B cell (primary cell): ENCODE measurements at regions not wholly inside any gene's neighbourhood (a gene's known extent, or its start where the extent isn't known, plus 50 kb on each side); places are given as distances from the start of the nearest gene placed in this dataset.

Experiments
- ATAC-seq: fragments of 200-7000 bp; cut with Tn5 transposase; one replicate; pipeline ENCODE4 v1.10.0; 2021; ENCODE audit warnings: low read depth, mild to moderate bottlenecking, moderate number of reproducible peaks, moderate library complexity
- CTCF ChIA-PET: fragments of 350-600 bp; sonication (Branson Sonifier 250); formaldehyde crosslinking; loops from one replicate; lab custom pipeline; 2021; ENCODE audit warnings: antibody characterized with exemption, inconsistent platforms; lab: Charles Lee
- POLR2A ChIA-PET: fragments of 350-600 bp; sonication (Branson Sonifier 250); formaldehyde crosslinking; loops from one replicate; lab custom pipeline; 2021; ENCODE audit warnings: antibody characterized with exemption; lab: Charles Lee
- DNase-seq: peaks from one replicate; pipeline ENCODE4 v3.0.0; 2013
- H2AFZ ChIP-seq: 2 replicates; pipeline ENCODE4 v1.6.1; 2012; ENCODE audit warnings: mild to moderate bottlenecking, low read depth, low read length; ENCODE audit not compliant: insufficient read depth, poor library complexity, severe bottlenecking
- H3K27ac ChIP-seq, 2 donors: 1 replicate in 1 of 2; 2 replicates in 1 of 2; pipeline ENCODE4 v1.5.1; 2012 to 2013; ENCODE audit warnings: low read length in 2 of 2, mild to moderate bottlenecking in 2 of 2, moderate library complexity in 1 of 2
- H3K27me3 ChIP-seq, 4 experiments: fragments of 200-600 bp in 1 of 4; sonication (generic) in 1 of 4; replicated peaks in 1 of 4; 1 replicate in 2 of 4; 2 replicates in 2 of 4; pipeline versions ENCODE4 v1.6.1 to v1.7.0; 2013 to 2016; ENCODE audit warnings: low read length in 3 of 4, mild to moderate bottlenecking in 2 of 4, mixed read lengths in 1 of 4, moderate library complexity in 1 of 4; ENCODE audit not compliant: insufficient read depth in 4 of 4, control insufficient read depth in 3 of 4; ENCODE audit errors: control extremely low read depth in 1 of 4
- H3K36me3 ChIP-seq, 2 experiments: replicated peaks in 1 of 2; 1 replicate in 1 of 2; 2 replicates in 1 of 2; pipeline versions ENCODE4 v1.6.1 to v1.7.1; 2013; ENCODE audit warnings: low read length in 1 of 2; ENCODE audit not compliant: insufficient read depth in 2 of 2, control insufficient read depth in 1 of 2; ENCODE audit errors: control extremely low read depth in 1 of 2, extremely low read depth in 1 of 2
- H3K4me1 ChIP-seq, 2 donors: fragments of 200-600 bp in 1 of 2; sonication (generic) in 1 of 2; 1 replicate in 1 of 2; 2 replicates in 1 of 2; pipeline versions ENCODE4 v1.5.1 to v1.6.1; 2013 to 2017; ENCODE audit warnings: low read length in 2 of 2; ENCODE audit not compliant: control insufficient read depth in 2 of 2, insufficient read depth in 2 of 2
- H3K4me2 ChIP-seq: replicated peaks from 2 replicates; pipeline ENCODE3; 2012; ENCODE audit warnings: mild to moderate bottlenecking, low read depth, low read length; ENCODE audit not compliant: poor library complexity, severe bottlenecking
- H3K4me3 ChIP-seq, 5 experiments: fragments of 200-600 bp in 1 of 5; sonication (generic) in 1 of 5; 1 replicate in 3 of 5; 2 replicates in 2 of 5; pipeline versions ENCODE4 v1.5.1 to v1.7.0; 2011 to 2016; ENCODE audit warnings: low read length in 4 of 5, mild to moderate bottlenecking in 4 of 5, low read depth in 2 of 5, control low read depth in 1 of 5, moderate library complexity in 1 of 5; ENCODE audit not compliant: insufficient read depth in 1 of 5; ENCODE audit errors: control extremely low read depth in 1 of 5, extremely low read depth in 1 of 5
- H3K79me2 ChIP-seq: fragments of 200-600 bp; sonication (generic); one replicate; pipeline ENCODE4 v1.6.0; 2016; ENCODE audit warnings: low read length; ENCODE audit not compliant: control insufficient read depth, insufficient read depth
- H3K9ac ChIP-seq: fragments of 200-600 bp; sonication (generic); 2 replicates; pipeline ENCODE4 v1.6.1; 2017; ENCODE audit warnings: mild to moderate bottlenecking, low read length, moderate library complexity
- H3K9me3 ChIP-seq, 3 donors: one replicate each; pipeline versions ENCODE4 v1.6.1 to v1.7.1; 2013; ENCODE audit warnings: low read length in 2 of 3; ENCODE audit not compliant: control insufficient read depth in 2 of 3, insufficient read depth in 1 of 3; ENCODE audit errors: control extremely low read depth in 1 of 3
- H4K20me1 ChIP-seq: 2 replicates; pipeline ENCODE4 v1.6.0; 2012; ENCODE audit warnings: mild to moderate bottlenecking, low read length; ENCODE audit not compliant: insufficient read depth, control insufficient read depth, poor library complexity, severe bottlenecking
- H3K27ac Mint-ChIP-seq: one replicate; pipeline ENCODE4 v1.8.0; 2021; ENCODE audit warnings: mixed read lengths
- H3K27me3 Mint-ChIP-seq: one replicate; pipeline ENCODE4 v1.8.0; 2021; ENCODE audit warnings: mixed read lengths
- H3K4me1 Mint-ChIP-seq: one replicate; pipeline ENCODE4 v1.8.0; 2021; ENCODE audit warnings: mixed read lengths
- H3K4me3 Mint-ChIP-seq: one replicate; pipeline ENCODE4 v1.8.0; 2021; ENCODE audit warnings: mixed read lengths
- H3K9me3 Mint-ChIP-seq: one replicate; pipeline ENCODE4 v1.8.0; 2022; ENCODE audit warnings: mixed read lengths; ENCODE audit not compliant: insufficient read depth
- CTCF ChIP-seq: fragments of 200-600 bp; IDR thresholded peaks from one replicate; pipeline ENCODE4 v1.8.0; 2022; ENCODE audit warnings: antibody characterized with exemption, mild to moderate bottlenecking
- EZH2 ChIP-seq: IDR thresholded peaks from 2 replicates; pipeline ENCODE4 v1.6.1; 2012; ENCODE audit warnings: borderline replicate concordance, low read depth, mild to moderate bottlenecking, moderate library complexity, low read length; ENCODE audit not compliant: insufficient read depth, poor library complexity, severe bottlenecking
- WGBS: methylation state at CpG from one replicate; pipeline ENCODE4 v1.1.5; 2013; ENCODE audit warnings: missing lambda C conversion rate; ENCODE audit not compliant: insufficient coverage; 5-methylcytosine and 5-hydroxymethylcytosine counted together
- intact Hi-C: fragments of 100-400 bp; cut with micrococcal nuclease; formaldehyde crosslinking; loops from one replicate; pipeline ENCODE4 v1.10.0; 2022

- Histone ChIP-seq H3K4me3 (no peak overlapping the region), H3K27me3 (peaks cover 0 to 2% (median 0%) of the 10 kb centered on the region in 4 experiments), H3K9ac (no peak overlapping the region), H3K9me3 (peaks cover 0 to 3% (median 0%) of the 10 kb centered on the region in 3 donors), H3K79me2 (no peaks in the 10 kb centered on the region), H2AFZ (no peak overlapping the region), H3K36me3 (no peaks in the 10 kb centered on the region), H4K20me1 (no peaks in the 10 kb centered on the region), H3K4me2 (no peak overlapping the region), H3K4me1 (no peaks in the 10 kb centered on the region), H3K27ac (no peak overlapping the region)
- CTCF ChIA-PET = no interaction called here
- POLR2A ChIA-PET = no interaction called here
- WGBS = no CpG with 5 or more reads among the region's 7 CpGs
- ATAC-seq (no peak), DNase-seq (no peak)
- no peak overlapping the region for H3K4me3 Mint-ChIP-seq
- peaks cover 7% of the 10 kb centered on the region for H3K27me3 Mint-ChIP-seq
- peaks cover 2% of the 10 kb centered on the region for H3K9me3 Mint-ChIP-seq
- no peaks in the 10 kb centered on the region for H3K4me1 Mint-ChIP-seq
- intact Hi-C loops = no loop called here
- H3K27ac Mint-ChIP-seq = no peak overlapping the region
- TF ChIP-seq EZH2 (no peak), CTCF (no peak)
These were observed 113.9 kb downstream of the LINC00237 start for GRCh38 chr20:20992277-20992676.

DNA sequence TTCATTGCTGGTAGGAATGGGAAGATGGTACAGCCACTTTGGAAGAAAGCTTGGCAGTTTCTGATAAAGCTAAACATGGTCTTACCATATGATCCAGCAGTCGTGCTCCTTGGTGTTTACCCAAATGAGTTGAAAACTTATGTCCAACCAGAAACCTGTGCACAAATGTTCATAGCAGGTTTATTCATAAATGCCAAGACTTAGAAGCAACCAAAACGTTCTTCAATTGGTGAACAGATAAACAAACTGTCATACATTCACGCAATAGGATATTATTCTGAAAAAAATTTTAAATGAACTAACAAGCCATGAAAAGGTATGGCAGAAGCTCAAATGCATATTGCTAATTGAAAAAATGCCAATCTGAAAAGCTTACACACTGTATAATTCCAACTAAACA lies 117.1 kb downstream of the LINC00237 start:
- CTCF ChIA-PET = no interaction called here

More for the DNA sequence above, 117.1 kb downstream of the LINC00237 start:
- Histone ChIP-seq H3K4me1 (no peaks in the 10 kb centered on the region), H3K79me2 (no peaks in the 10 kb centered on the region), H3K9me3 (peaks cover 0 to 3% (median 1%) of the 10 kb centered on the region in 3 donors), H3K27me3 (peaks cover 0 to 2% (median 0%) of the 10 kb centered on the region in 4 experiments), H2AFZ (no peak overlapping the region), H3K36me3 (no peaks in the 10 kb centered on the region), H3K9ac (no peak overlapping the region), H3K4me3 (no peak overlapping the region), H3K27ac (no peak overlapping the region), H4K20me1 (no peaks in the 10 kb centered on the region), H3K4me2 (no peak overlapping the region)
- TF ChIP-seq EZH2 (no peak), CTCF (no peak)
- no peak overlapping the region for H3K27ac Mint-ChIP-seq
- no peak for DNase-seq
- H3K27me3 Mint-ChIP-seq = peaks cover 11% of the 10 kb centered on the region
- peaks cover 5% of the 10 kb centered on the region for H3K9me3 Mint-ChIP-seq
- ATAC-seq = no peak
- H3K4me1 Mint-ChIP-seq = no peaks in the 10 kb centered on the region
- POLR2A ChIA-PET = no interaction called here
- intact Hi-C loops = no loop called here
- H3K4me3 Mint-ChIP-seq = no peak overlapping the region
- WGBS = 56% methylated on average over 1 of the region's 3 CpGs
